ENCODE measurements at regions not wholly inside any gene's neighbourhood (a gene's known extent, or its start where the extent isn't known, plus 50 kb on each side); places are given as distances from the start of the nearest gene placed in this dataset.
"Not testable (repeated sequence)": the region's sequence is repeated elsewhere in the genome, so short reads cannot be mapped to it uniquely, and the experiment has no call there.

GRCh38 chr16:21334188-21335146 is 56.4 kb upstream of the CRYM start:
- TF ChIP-seq CTCF, POLR2A (IDR thresholded peaks at IDR 0.05): not testable (repeated sequence)
